Kasumi-1 (cell line): ENCODE measurements at regions not wholly inside any gene's neighbourhood (a gene's known extent, or its start where the extent isn't known, plus 50 kb on each side); places are given as distances from the start of the nearest gene placed in this dataset.

Experiments
- DNase-seq, 2 experiments: peaks; one replicate each; lab custom pipeline; 2025; lab: John Stamatoyannopoulos, UW

GRCh38 chr3:106217745-106218144 is 348.9 kb upstream of the CBLB start:
- no peak for DNase-seq

- DNase-seq, result no peak
Measured at GRCh38 chr3:106227068-106227467, 358.3 kb upstream of the CBLB start.

- no peak for DNase-seq
Measured at GRCh38 chr3:106228271-106228670, 359.5 kb upstream of the CBLB start.

- DNase-seq, result no peak
Measured at GRCh38 chr3:106229495-106230278, 360.9 kb upstream of the CBLB start.

GRCh38 chr3:106231086-106231485 is 362.3 kb upstream of the CBLB start:
- DNase-seq, result no peak

GRCh38 chr3:106232956-106233355 is 364.1 kb upstream of the CBLB start:
- DNase-seq, result no peak

- no peak for DNase-seq
Measured at GRCh38 chr3:106239195-106239697, 370.4 kb upstream of the CBLB start.

- no peak for DNase-seq
Measured at GRCh38 chr3:106241593-106241992, 372.8 kb upstream of the CBLB start.

GRCh38 chr3:106242781-106243180 is 374.0 kb upstream of the CBLB start:
- DNase-seq, result no peak

- DNase-seq, result no peak
Measured at GRCh38 chr3:106245400-106245799, 376.6 kb upstream of the CBLB start.

- no peak for DNase-seq
Measured at GRCh38 chr3:106247902-106248684, 379.3 kb upstream of the CBLB start.

GRCh38 chr3:106249159-106249558 is 380.3 kb upstream of the CBLB start:
- DNase-seq, result no peak

GRCh38 chr3:106249981-106250380 is 381.2 kb upstream of the CBLB start:
- no peak for DNase-seq

GRCh38 chr3:106251160-106251892 is 382.5 kb upstream of the CBLB start:
- DNase-seq, result no peak

- peak in 1 of 2 experiments; percentile 1 for DNase-seq
Measured at GRCh38 chr3:106255870-106256248, 387.0 kb upstream of the CBLB start.

GRCh38 chr3:106256249-106256957 is 387.6 kb upstream of the CBLB start:
- DNase-seq, result no peak

GRCh38 chr3:106257172-106257571 is 388.4 kb upstream of the CBLB start:
- no peak for DNase-seq

GRCh38 chr3:106261396-106261795 is 392.6 kb upstream of the CBLB start:
- no peak for DNase-seq

GRCh38 chr3:106261915-106262683 is 393.3 kb upstream of the CBLB start:
- no peak for DNase-seq

GRCh38 chr3:106263011-106263410 is 394.2 kb upstream of the CBLB start:
- DNase-seq, result no peak

- no peak for DNase-seq
Measured at GRCh38 chr3:106263546-106263945, 394.7 kb upstream of the CBLB start.
